Peyer's patch (tissue), 4 donors: ENCODE measurements at regions not wholly inside any gene's neighbourhood (a gene's known extent, or its start where the extent isn't known, plus 50 kb on each side); places are given as distances from the start of the nearest gene placed in this dataset.
A peak's percentile ranks its signal among the peaks of the same experiment; 100 is the strongest.

Experiments
- DNase-seq, 3 donors: peaks; one replicate each; pipeline ENCODE4 v3.0.0-alpha.2; 2017 to 2019
- H3K27ac ChIP-seq, 4 donors: fragments of 200-600 bp; sonication (generic); one replicate each; pipeline ENCODE4 v1.5.1; 2016 to 2019
- H3K27me3 ChIP-seq, 2 donors: fragments of 200-600 bp; sonication (generic); one replicate each; pipeline ENCODE4 v1.5.1; 2019
- H3K36me3 ChIP-seq, 3 donors: fragments of 200-600 bp; sonication (generic); one replicate each; pipeline ENCODE4 v1.5.1; 2016 to 2019
- H3K4me1 ChIP-seq, 4 donors: fragments of 200-600 bp; sonication (generic); one replicate each; pipeline ENCODE4 v1.5.1; 2016 to 2019
- H3K4me3 ChIP-seq, 4 donors: fragments of 200-600 bp; sonication (generic); 1 replicate in 3 of 4; 2 replicates in 1 of 4; pipeline ENCODE4 v1.5.1; 2016 to 2019; ENCODE audit warnings: mild to moderate bottlenecking in 1 of 4
- H3K9me3 ChIP-seq, 4 donors: fragments of 200-600 bp; sonication (generic); one replicate each; pipeline ENCODE4 v1.5.1; 2016 to 2019; ENCODE audit warnings: mild to moderate bottlenecking in 1 of 4
- CTCF ChIP-seq, 6 experiments: fragments of 450-650 bp in 4 of 6; fragments of 200-600 bp in 2 of 6; sonication (generic) in 1 of 6; IDR thresholded peaks; one replicate each; pipeline ENCODE4 v1.5.1; 2017 to 2019; ENCODE audit warnings: antibody characterized with exemption in 6 of 6, mild to moderate bottlenecking in 3 of 6, moderate library complexity in 1 of 6
- POLR2A ChIP-seq, 2 donors: fragments of 450-650 bp; IDR thresholded peaks; one replicate each; pipeline ENCODE4 v1.5.1; 2017; ENCODE audit warnings: antibody characterized with exemption in 2 of 2, mild to moderate bottlenecking in 2 of 2, moderate library complexity in 2 of 2

GRCh38 chr5:125581311-125581710 is 834.9 kb upstream of the ZNF608 start:
- H3K9me3 ChIP-seq = no peaks in the 10 kb centered on the region
- no peaks in the 10 kb centered on the region for H3K36me3 ChIP-seq
- H3K4me3 ChIP-seq = no peak overlapping the region
- DNase-seq = no peak
- H3K27ac ChIP-seq = no peak overlapping the region
- no peaks in the 10 kb centered on the region for H3K4me1 ChIP-seq
- no peaks in the 10 kb centered on the region for H3K27me3 ChIP-seq
- TF ChIP-seq POLR2A (IDR thresholded peaks at IDR 0.05) (no peak), CTCF (IDR thresholded peaks at IDR 0.05) (no peak)

- no peak for TF ChIP-seq POLR2A (IDR thresholded peaks at IDR 0.05)
- Histone ChIP-seq H3K36me3 (no peaks in the 10 kb centered on the region), H3K27me3 (no peaks in the 10 kb centered on the region), H3K9me3 (no peaks in the 10 kb centered on the region), H3K27ac (no peak overlapping the region), H3K4me3 (no peak overlapping the region), H3K4me1 (no peaks in the 10 kb centered on the region)
- no peak for DNase-seq
Measured at GRCh38 chr5:125582352-125582751, 835.9 kb upstream of the ZNF608 start.

GRCh38 chr5:125583321-125584139 is 837.1 kb upstream of the ZNF608 start:
- Histone ChIP-seq H3K4me3 (no peak overlapping the region), H3K27me3 (no peaks in the 10 kb centered on the region), H3K36me3 (no peaks in the 10 kb centered on the region), H3K27ac (no peak overlapping the region), H3K4me1 (no peaks in the 10 kb centered on the region), H3K9me3 (no peaks in the 10 kb centered on the region)
- DNase-seq = no peak
- TF ChIP-seq POLR2A (IDR thresholded peaks at IDR 0.05) (no peak), CTCF (IDR thresholded peaks at IDR 0.05) (no peak)

GRCh38 chr5:125584140-125584520 is 837.7 kb upstream of the ZNF608 start:
- no peak for TF ChIP-seq CTCF (IDR thresholded peaks at IDR 0.05)
- TF ChIP-seq POLR2A (IDR thresholded peaks at IDR 0.05) = no peak
- no peak overlapping the region for H3K27ac ChIP-seq
- H3K27me3 ChIP-seq = no peaks in the 10 kb centered on the region
- H3K9me3 ChIP-seq = no peaks in the 10 kb centered on the region
- no peaks in the 10 kb centered on the region for H3K36me3 ChIP-seq
- H3K4me1 ChIP-seq = no peaks in the 10 kb centered on the region
- DNase-seq = no peak
- H3K4me3 ChIP-seq = no peak overlapping the region

- H3K36me3 ChIP-seq = no peaks in the 10 kb centered on the region
- no peaks in the 10 kb centered on the region for H3K4me1 ChIP-seq
- DNase-seq = no peak
- no peak for TF ChIP-seq POLR2A (IDR thresholded peaks at IDR 0.05)
- no peak for TF ChIP-seq CTCF (IDR thresholded peaks at IDR 0.05)
- H3K9me3 ChIP-seq = no peaks in the 10 kb centered on the region
- H3K27ac ChIP-seq = no peak overlapping the region
- no peak overlapping the region for H3K4me3 ChIP-seq
- no peaks in the 10 kb centered on the region for H3K27me3 ChIP-seq
Measured at GRCh38 chr5:125587631-125588030, 835.6 kb upstream of the GRAMD2B start.

- H3K9me3 ChIP-seq = no peaks in the 10 kb centered on the region
- TF ChIP-seq POLR2A (IDR thresholded peaks at IDR 0.05) = no peak
- no peaks in the 10 kb centered on the region for H3K27me3 ChIP-seq
- H3K27ac ChIP-seq = no peak overlapping the region
- no peak overlapping the region for H3K4me3 ChIP-seq
- H3K4me1 ChIP-seq = no peaks in the 10 kb centered on the region
- no peak for DNase-seq
- H3K36me3 ChIP-seq = no peaks in the 10 kb centered on the region
Measured at GRCh38 chr5:125592856-125593255, 830.4 kb upstream of the GRAMD2B start.

GRCh38 chr5:125595095-125595494 is 828.1 kb upstream of the GRAMD2B start:
- TF ChIP-seq POLR2A (IDR thresholded peaks at IDR 0.05) = no peak
- TF ChIP-seq CTCF (IDR thresholded peaks at IDR 0.05) = no peak
- no peaks in the 10 kb centered on the region for H3K4me1 ChIP-seq
- H3K4me3 ChIP-seq = no peak overlapping the region
- DNase-seq = peak in 2 of 3 donors; percentile 17 to 70
- no peaks in the 10 kb centered on the region for H3K36me3 ChIP-seq
- H3K9me3 ChIP-seq = no peaks in the 10 kb centered on the region
- no peaks in the 10 kb centered on the region for H3K27me3 ChIP-seq
- peak overlapping the region in 1 of 4 donors; percentile 14 for H3K27ac ChIP-seq
